ENCODE measurements at regions not wholly inside any gene's neighbourhood (a gene's known extent, or its start where the extent isn't known, plus 50 kb on each side); places are given as distances from the start of the nearest gene placed in this dataset.

DNA sequence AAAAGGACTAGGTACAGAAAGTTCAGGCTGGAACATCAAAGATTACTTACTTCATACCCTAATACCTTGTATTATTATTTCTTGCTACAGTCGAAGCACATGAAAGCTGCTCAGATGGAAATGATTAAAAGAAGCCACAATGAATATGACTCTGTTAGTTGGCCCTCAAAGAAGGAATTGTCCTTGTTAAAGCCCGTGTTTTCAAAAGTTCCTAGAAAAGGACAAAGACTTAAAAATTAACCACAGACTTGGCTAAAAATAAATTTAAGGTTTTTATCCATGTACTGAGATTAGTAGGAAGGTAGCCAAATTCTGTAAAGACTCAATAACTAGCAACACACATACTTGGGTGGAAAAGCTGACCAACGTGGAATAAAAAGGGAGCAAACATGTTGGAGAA, 251.0 kb upstream of the RARB start:
- no peak for TF ChIP-seq CTCF (conservative IDR thresholded peaks at IDR 0.05)
- TF ChIP-seq EZH2 (IDR thresholded peaks at IDR 0.05; ENCODE audit: low read depth), result no peak
- Histone ChIP-seq H3K4me1 (replicated peaks; ENCODE audit: insufficient read depth) (no peaks in the 10 kb centered on the region), H3K4me2 (no peak overlapping the region), H3K36me3 (ENCODE audit: low read depth) (no peaks in the 10 kb centered on the region), H3K4me3 (no peak overlapping the region), H3K9me3 (ENCODE audit: insufficient read depth, low read depth) (no peaks in the 10 kb centered on the region), H3K27me3 (ENCODE audit: insufficient read depth, low read depth) (no peaks in the 10 kb centered on the region), H2AFZ (no peak overlapping the region), H3K9me2 (ENCODE audit: insufficient read depth) (no peaks in the 10 kb centered on the region), H3F3A (ENCODE audit: insufficient read depth, low read depth) (no peaks in the 10 kb centered on the region), H3K79me2 (ENCODE audit: low read depth) (no peaks in the 10 kb centered on the region), H3K27ac (no peak overlapping the region), H4K20me1 (ENCODE audit: insufficient read depth) (no peaks in the 10 kb centered on the region)
- BruUV-seq (replicated peaks), result no TSS peak
- no peak for DNase-seq
- intact Hi-C loops (cut with micrococcal nuclease; ENCODE audit: unreplicated experiment), result no loop called here
- ChIA-PET POLR2A (ENCODE audit: unreplicated experiment) (no interaction called here), CTCF (no interaction called here)

DNA sequence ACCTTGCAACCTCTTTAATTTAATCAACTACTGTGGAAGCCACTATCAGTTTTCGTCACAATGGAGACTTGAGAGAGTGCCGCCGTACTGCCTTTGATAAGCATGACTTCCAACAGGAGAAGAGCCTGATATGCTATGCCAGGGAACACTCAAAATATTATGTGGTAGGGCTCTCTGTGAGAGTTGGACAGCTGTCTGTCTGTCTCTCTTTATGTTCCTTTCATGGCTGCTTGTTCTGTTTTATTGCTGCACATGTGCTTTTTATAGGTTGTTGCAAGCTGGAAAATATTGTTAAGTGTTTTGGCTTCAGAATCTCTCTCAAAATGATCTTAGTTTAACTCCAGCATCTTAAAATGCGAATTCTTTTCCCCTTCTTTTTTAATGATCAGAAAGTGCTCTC, 249.4 kb upstream of the RARB start:
- CTCF ChIA-PET, result no interaction called here
- POLR2A ChIA-PET (ENCODE audit: unreplicated experiment), result no interaction called here
- no peaks in the 10 kb centered on the region for H3K9me2 ChIP-seq (ENCODE audit: insufficient read depth)
- H3K27me3 ChIP-seq (ENCODE audit: insufficient read depth, low read depth), result no peaks in the 10 kb centered on the region
- H3K79me2 ChIP-seq (ENCODE audit: low read depth), result no peaks in the 10 kb centered on the region
- H2AFZ ChIP-seq, result no peak overlapping the region
- H3F3A ChIP-seq (ENCODE audit: insufficient read depth, low read depth), result no peaks in the 10 kb centered on the region
- BruUV-seq (replicated peaks), result no TSS peak
- no peaks in the 10 kb centered on the region for H4K20me1 ChIP-seq (ENCODE audit: insufficient read depth)
- no peaks in the 10 kb centered on the region for H3K36me3 ChIP-seq (ENCODE audit: low read depth)
- H3K9me3 ChIP-seq (ENCODE audit: insufficient read depth, low read depth), result no peaks in the 10 kb centered on the region
- intact Hi-C loops (cut with micrococcal nuclease; ENCODE audit: unreplicated experiment), result no loop called here
- no peak overlapping the region for H3K4me2 ChIP-seq
- no peak overlapping the region for H3K27ac ChIP-seq
- TF ChIP-seq EZH2 (IDR thresholded peaks at IDR 0.05; ENCODE audit: low read depth) (no peak), CTCF (conservative IDR thresholded peaks at IDR 0.05) (no peak)
- no peak for DNase-seq
- no peaks in the 10 kb centered on the region for H3K4me1 ChIP-seq (replicated peaks; ENCODE audit: insufficient read depth)
- H3K4me3 ChIP-seq, result no peak overlapping the region

DNA sequence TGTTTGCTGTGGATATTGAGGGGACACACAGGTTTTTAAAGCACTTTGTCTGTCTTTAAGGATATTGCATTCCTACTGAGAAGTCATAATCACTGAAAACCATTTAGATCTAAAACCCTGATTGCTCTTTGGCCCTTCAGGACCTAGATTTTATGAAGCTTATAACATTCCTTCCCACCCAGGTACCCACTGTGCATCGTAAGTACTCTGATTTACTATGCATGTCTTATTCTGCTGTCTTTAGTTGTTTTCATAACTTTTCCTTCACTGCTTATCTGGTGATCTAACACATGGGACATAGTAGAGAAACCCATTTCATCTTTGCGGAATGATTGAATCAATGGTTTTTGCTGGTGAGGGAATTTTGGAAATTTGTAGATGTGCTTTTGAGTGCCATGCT, 247.0 kb upstream of the RARB start:
- H3K27ac ChIP-seq, result no peak overlapping the region
- H3F3A ChIP-seq (ENCODE audit: insufficient read depth, low read depth), result no peaks in the 10 kb centered on the region
- H3K9me3 ChIP-seq (ENCODE audit: insufficient read depth, low read depth), result no peaks in the 10 kb centered on the region
- H3K4me1 ChIP-seq (replicated peaks; ENCODE audit: insufficient read depth), result no peaks in the 10 kb centered on the region
- BruUV-seq (replicated peaks), result no TSS peak
- POLR2A ChIA-PET (ENCODE audit: unreplicated experiment), result no interaction called here
- intact Hi-C loops (cut with micrococcal nuclease; ENCODE audit: unreplicated experiment), result no loop called here
- no peaks in the 10 kb centered on the region for H3K79me2 ChIP-seq (ENCODE audit: low read depth)
- H3K4me2 ChIP-seq, result no peak overlapping the region
- no peaks in the 10 kb centered on the region for H4K20me1 ChIP-seq (ENCODE audit: insufficient read depth)
- no peaks in the 10 kb centered on the region for H3K27me3 ChIP-seq (ENCODE audit: insufficient read depth, low read depth)
- TF ChIP-seq EZH2 (IDR thresholded peaks at IDR 0.05; ENCODE audit: low read depth) (no peak), CTCF (conservative IDR thresholded peaks at IDR 0.05) (no peak)
- CTCF ChIA-PET, result no interaction called here
- no peak for DNase-seq
- no peaks in the 10 kb centered on the region for H3K36me3 ChIP-seq (ENCODE audit: low read depth)
- H3K4me3 ChIP-seq, result no peak overlapping the region
- no peaks in the 10 kb centered on the region for H3K9me2 ChIP-seq (ENCODE audit: insufficient read depth)
- H2AFZ ChIP-seq, result no peak overlapping the region

All from PC-9 (cell line).